ENCODE measurements at regions not wholly inside any gene's neighbourhood (a gene's known extent, or its start where the extent isn't known, plus 50 kb on each side); places are given as distances from the start of the nearest gene placed in this dataset.

DNA sequence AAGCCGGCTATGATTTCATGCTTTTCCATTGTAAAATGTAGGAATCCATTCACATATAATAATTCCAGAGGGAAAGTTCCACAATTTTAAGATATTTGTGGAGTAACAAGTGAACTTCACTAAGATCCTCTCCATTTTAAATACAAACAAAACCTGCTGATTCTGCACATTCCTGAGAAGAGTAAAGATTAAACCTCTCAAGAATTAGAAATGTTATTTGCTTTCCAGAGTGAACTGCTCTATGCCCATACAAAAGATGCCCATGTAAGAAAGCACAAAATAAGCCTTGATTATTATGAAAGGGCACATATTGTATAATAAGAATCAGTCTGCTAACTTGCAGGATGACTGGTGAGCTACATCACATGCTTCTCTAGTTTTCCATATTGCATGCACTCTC lies 241.5 kb downstream of the COX18 start:
- TF ChIP-seq, protein P1, sequence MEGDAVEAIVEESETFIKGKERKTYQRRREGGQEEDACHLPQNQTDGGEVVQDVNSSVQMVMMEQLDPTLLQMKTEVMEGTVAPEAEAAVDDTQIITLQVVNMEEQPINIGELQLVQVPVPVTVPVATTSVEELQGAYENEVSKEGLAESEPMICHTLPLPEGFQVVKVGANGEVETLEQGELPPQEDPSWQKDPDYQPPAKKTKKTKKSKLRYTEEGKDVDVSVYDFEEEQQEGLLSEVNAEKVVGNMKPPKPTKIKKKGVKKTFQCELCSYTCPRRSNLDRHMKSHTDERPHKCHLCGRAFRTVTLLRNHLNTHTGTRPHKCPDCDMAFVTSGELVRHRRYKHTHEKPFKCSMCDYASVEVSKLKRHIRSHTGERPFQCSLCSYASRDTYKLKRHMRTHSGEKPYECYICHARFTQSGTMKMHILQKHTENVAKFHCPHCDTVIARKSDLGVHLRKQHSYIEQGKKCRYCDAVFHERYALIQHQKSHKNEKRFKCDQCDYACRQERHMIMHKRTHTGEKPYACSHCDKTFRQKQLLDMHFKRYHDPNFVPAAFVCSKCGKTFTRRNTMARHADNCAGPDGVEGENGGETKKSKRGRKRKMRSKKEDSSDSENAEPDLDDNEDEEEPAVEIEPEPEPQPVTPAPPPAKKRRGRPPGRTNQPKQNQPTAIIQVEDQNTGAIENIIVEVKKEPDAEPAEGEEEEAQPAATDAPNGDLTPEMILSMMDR (IDR thresholded peaks at IDR 0.05) = no peak
- no peak for TF ChIP-seq POLR2A (IDR thresholded peaks at IDR 0.05)

All from Peyer's patch (tissue), 4 donors.